ENCODE measurements at regions not wholly inside any gene's neighbourhood (a gene's known extent, or its start where the extent isn't known, plus 50 kb on each side); places are given as distances from the start of the nearest gene placed in this dataset.

GRCh38 chr18:69291755-69292154 lies 108.9 kb upstream of the DOK6 start:
- WGBS (ENCODE audit: insufficient coverage) = no CpG with 5 or more reads among the region's 5 CpGs
- ATAC-seq (replicated peaks in 1 of 4) = no peak
- DNase-seq = no peak

GRCh38 chr18:69300185-69300584 lies 100.5 kb upstream of the DOK6 start:
- no peaks in the 10 kb centered on the region for H3K36me3 Mint-ChIP-seq
- peaks cover 4 to 10% (median 9%) of the 10 kb centered on the region in 3 donors for H3K9me3 Mint-ChIP-seq
- no peak overlapping the region for H3K4me3 ChIP-seq (ENCODE audit: control insufficient read depth in 1 of 2, extremely low read depth in 1 of 2, low read length in 1 of 2)
- no peaks in the 10 kb centered on the region for H3K27me3 ChIP-seq (replicated peaks in 1 of 2; ENCODE audit: control insufficient read depth in 2 of 2, extremely low read depth in 1 of 2, insufficient read depth in 2 of 2, low read length in 1 of 2)
- H3K4me1 ChIP-seq (ENCODE audit: control insufficient read depth in 1 of 2, extremely low read depth in 1 of 2, insufficient read depth in 2 of 2, low read length in 2 of 2) = no peaks in the 10 kb centered on the region
- ATAC-seq (replicated peaks in 1 of 4) = no peak
- no peak overlapping the region for H3K27ac Mint-ChIP-seq
- H3K4me3 Mint-ChIP-seq = no peak overlapping the region
- WGBS (ENCODE audit: insufficient coverage) = 71% methylated on average over 1 of the region's 3 CpGs
- H3K27ac ChIP-seq (ENCODE audit: low read length) = no peak overlapping the region
- no peaks in the 10 kb centered on the region for H3K27me3 Mint-ChIP-seq
- no peaks in the 10 kb centered on the region for H3K4me1 Mint-ChIP-seq
- ChIA-PET POLR2A (no interaction called here), CTCF (no interaction called here)
- DNase-seq = no peak
- no peaks in the 10 kb centered on the region for H3K36me3 ChIP-seq (ENCODE audit: control insufficient read depth in 2 of 2, extremely low read depth in 1 of 2, insufficient read depth in 1 of 2, low read length in 1 of 2)
- no peaks in the 10 kb centered on the region for H3K9me3 ChIP-seq

More at GRCh38 chr18:69291755-69292154, 108.9 kb upstream of the DOK6 start:
- Histone ChIP-seq H3K4me3 (ENCODE audit: control insufficient read depth in 1 of 2, extremely low read depth in 1 of 2, low read length in 1 of 2) (no peak overlapping the region), H3K9me3 (no peaks in the 10 kb centered on the region), H3K36me3 (ENCODE audit: control insufficient read depth in 2 of 2, extremely low read depth in 1 of 2, insufficient read depth in 1 of 2, low read length in 1 of 2) (no peaks in the 10 kb centered on the region), H3K27ac (ENCODE audit: low read length) (no peak overlapping the region), H3K4me1 (ENCODE audit: control insufficient read depth in 1 of 2, extremely low read depth in 1 of 2, insufficient read depth in 2 of 2, low read length in 2 of 2) (no peaks in the 10 kb centered on the region), H3K27me3 (replicated peaks in 1 of 2; ENCODE audit: control insufficient read depth in 2 of 2, extremely low read depth in 1 of 2, insufficient read depth in 2 of 2, low read length in 1 of 2) (no peaks in the 10 kb centered on the region)
- ChIA-PET CTCF (no interaction called here), POLR2A (no interaction called here)
- peaks cover 0 to 1% of the 10 kb centered on the region in 2 donors for H3K27me3 Mint-ChIP-seq
- H3K27ac Mint-ChIP-seq = no peak overlapping the region
- H3K4me1 Mint-ChIP-seq = no peaks in the 10 kb centered on the region
- H3K36me3 Mint-ChIP-seq = no peaks in the 10 kb centered on the region
- H3K4me3 Mint-ChIP-seq = no peak overlapping the region
- peaks cover 2 to 6% (median 3%) of the 10 kb centered on the region in 3 donors for H3K9me3 Mint-ChIP-seq

- Mint-ChIP-seq H3K4me3 (no peak overlapping the region), H3K36me3 (no peaks in the 10 kb centered on the region), H3K9me3 (no peaks in the 10 kb centered on the region), H3K4me1 (no peaks in the 10 kb centered on the region), H3K27me3 (no peaks in the 10 kb centered on the region), H3K27ac (no peak overlapping the region)
- DNase-seq = no peak
- no peaks in the 10 kb centered on the region for H3K9me3 ChIP-seq
- ChIA-PET POLR2A (no interaction called here), CTCF (no interaction called here)
- H3K4me1 ChIP-seq (ENCODE audit: control insufficient read depth in 1 of 2, extremely low read depth in 1 of 2, insufficient read depth in 2 of 2, low read length in 2 of 2) = no peaks in the 10 kb centered on the region
- H3K4me3 ChIP-seq (ENCODE audit: control insufficient read depth in 1 of 2, extremely low read depth in 1 of 2, low read length in 1 of 2) = no peak overlapping the region
- H3K36me3 ChIP-seq (ENCODE audit: control insufficient read depth in 2 of 2, extremely low read depth in 1 of 2, insufficient read depth in 1 of 2, low read length in 1 of 2) = no peaks in the 10 kb centered on the region
- no peak overlapping the region for H3K27ac ChIP-seq (ENCODE audit: low read length)
- H3K27me3 ChIP-seq (replicated peaks in 1 of 2; ENCODE audit: control insufficient read depth in 2 of 2, extremely low read depth in 1 of 2, insufficient read depth in 2 of 2, low read length in 1 of 2) = no peaks in the 10 kb centered on the region
- no CpG with 5 or more reads among the region's 2 CpGs for WGBS (ENCODE audit: insufficient coverage)
- no peak for ATAC-seq (replicated peaks in 1 of 4)
Observed at GRCh38 chr18:69308619-69309018, 92.1 kb upstream of the DOK6 start.

GRCh38 chr18:69326094-69326493 lies 74.6 kb upstream of the DOK6 start:
- H3K9me3 Mint-ChIP-seq = peaks cover 0 to 8% (median 0%) of the 10 kb centered on the region in 3 donors
- ATAC-seq (replicated peaks in 1 of 4) = no peak
- CTCF ChIA-PET = no interaction called here

GRCh38 chr18:69328086-69328485 lies 72.6 kb upstream of the DOK6 start:
- Histone ChIP-seq H3K27me3 (replicated peaks in 1 of 2; ENCODE audit: control insufficient read depth in 2 of 2, extremely low read depth in 1 of 2, insufficient read depth in 2 of 2, low read length in 1 of 2) (peaks cover 0 to 7% of the 10 kb centered on the region in 2 experiments), H3K36me3 (ENCODE audit: control insufficient read depth in 2 of 2, extremely low read depth in 1 of 2, insufficient read depth in 1 of 2, low read length in 1 of 2) (no peaks in the 10 kb centered on the region), H3K4me3 (ENCODE audit: control insufficient read depth in 1 of 2, extremely low read depth in 1 of 2, low read length in 1 of 2) (no peak overlapping the region), H3K9me3 (no peaks in the 10 kb centered on the region), H3K4me1 (ENCODE audit: control insufficient read depth in 1 of 2, extremely low read depth in 1 of 2, insufficient read depth in 2 of 2, low read length in 2 of 2) (no peaks in the 10 kb centered on the region), H3K27ac (ENCODE audit: low read length) (no peak overlapping the region)
- ChIA-PET CTCF (no interaction called here), POLR2A (no interaction called here)
- ATAC-seq (replicated peaks in 1 of 4) = no peak
- no peak for DNase-seq
- peaks cover 0 to 8% (median 0%) of the 10 kb centered on the region in 3 donors for H3K9me3 Mint-ChIP-seq
- H3K27me3 Mint-ChIP-seq = peaks cover 0 to 3% of the 10 kb centered on the region in 2 donors
- no peaks in the 10 kb centered on the region for H3K4me1 Mint-ChIP-seq
- H3K4me3 Mint-ChIP-seq = no peak overlapping the region
- WGBS (ENCODE audit: insufficient coverage) = 93% methylated on average over 7 of the region's 13 CpGs
- no peak overlapping the region for H3K27ac Mint-ChIP-seq
- no peaks in the 10 kb centered on the region for H3K36me3 Mint-ChIP-seq

More at GRCh38 chr18:69326094-69326493, 74.6 kb upstream of the DOK6 start:
- Histone ChIP-seq H3K27ac (ENCODE audit: low read length) (no peak overlapping the region), H3K27me3 (replicated peaks in 1 of 2; ENCODE audit: control insufficient read depth in 2 of 2, extremely low read depth in 1 of 2, insufficient read depth in 2 of 2, low read length in 1 of 2) (peaks cover 0 to 12% of the 10 kb centered on the region in 2 experiments), H3K36me3 (ENCODE audit: control insufficient read depth in 2 of 2, extremely low read depth in 1 of 2, insufficient read depth in 1 of 2, low read length in 1 of 2) (no peaks in the 10 kb centered on the region), H3K4me1 (ENCODE audit: control insufficient read depth in 1 of 2, extremely low read depth in 1 of 2, insufficient read depth in 2 of 2, low read length in 2 of 2) (no peaks in the 10 kb centered on the region), H3K9me3 (no peaks in the 10 kb centered on the region), H3K4me3 (ENCODE audit: control insufficient read depth in 1 of 2, extremely low read depth in 1 of 2, low read length in 1 of 2) (no peak overlapping the region)
- POLR2A ChIA-PET = no interaction called here
- no peak overlapping the region for H3K4me3 Mint-ChIP-seq
- no peaks in the 10 kb centered on the region for H3K36me3 Mint-ChIP-seq
- H3K4me1 Mint-ChIP-seq = no peaks in the 10 kb centered on the region
- H3K27me3 Mint-ChIP-seq = peaks cover 3% of the 10 kb centered on the region in 2 donors
- no peak for DNase-seq
- H3K27ac Mint-ChIP-seq = no peak overlapping the region

- H3K4me3 Mint-ChIP-seq = no peak overlapping the region
- ChIA-PET CTCF (no interaction called here), POLR2A (no interaction called here)
- H3K9me3 Mint-ChIP-seq = peaks cover 0 to 8% (median 0%) of the 10 kb centered on the region in 3 donors
- ATAC-seq (replicated peaks in 1 of 4) (no peak), DNase-seq (no peak)
- peaks cover 0 to 7% of the 10 kb centered on the region in 2 experiments for H3K27me3 ChIP-seq (replicated peaks in 1 of 2; ENCODE audit: control insufficient read depth in 2 of 2, extremely low read depth in 1 of 2, insufficient read depth in 2 of 2, low read length in 1 of 2)
- H3K27ac ChIP-seq (ENCODE audit: low read length) = no peak overlapping the region
- H3K9me3 ChIP-seq = no peaks in the 10 kb centered on the region
- H3K4me3 ChIP-seq (ENCODE audit: control insufficient read depth in 1 of 2, extremely low read depth in 1 of 2, low read length in 1 of 2) = no peak overlapping the region
- H3K4me1 Mint-ChIP-seq = no peaks in the 10 kb centered on the region
- H3K36me3 Mint-ChIP-seq = no peaks in the 10 kb centered on the region
- H3K27ac Mint-ChIP-seq = no peak overlapping the region
- WGBS (ENCODE audit: insufficient coverage) = no CpG with 5 or more reads among the region's 4 CpGs
- no peaks in the 10 kb centered on the region for H3K4me1 ChIP-seq (ENCODE audit: control insufficient read depth in 1 of 2, extremely low read depth in 1 of 2, insufficient read depth in 2 of 2, low read length in 2 of 2)
- H3K36me3 ChIP-seq (ENCODE audit: control insufficient read depth in 2 of 2, extremely low read depth in 1 of 2, insufficient read depth in 1 of 2, low read length in 1 of 2) = no peaks in the 10 kb centered on the region
- H3K27me3 Mint-ChIP-seq = peaks cover 0 to 3% of the 10 kb centered on the region in 2 donors
Observed at GRCh38 chr18:69330385-69331005, 70.2 kb upstream of the DOK6 start.

All from T-cell (primary cell).